Chondrocyte (in vitro differentiated cells): ENCODE measurements at regions not wholly inside any gene's neighbourhood (a gene's known extent, or its start where the extent isn't known, plus 50 kb on each side); places are given as distances from the start of the nearest gene placed in this dataset.

Source experiments
- DNase-seq: peaks from one replicate; pipeline ENCODE4 v3.0.0; 2021; ENCODE audit warnings: mixed read lengths, low spot score
- H3K27ac Mint-ChIP-seq: one replicate; pipeline ENCODE4 v1.8.0; 2021; ENCODE audit warnings: mild to moderate bottlenecking, moderate library complexity, mixed read lengths; ENCODE audit not compliant: unreplicated experiment
- H3K27me3 Mint-ChIP-seq: 2 replicates; pipeline ENCODE4 v1.8.0; 2021; ENCODE audit warnings: low read depth, mixed read lengths
- H3K36me3 Mint-ChIP-seq: 2 replicates; pipeline ENCODE4 v1.8.0; 2021; ENCODE audit warnings: low read depth, mixed read lengths
- H3K4me1 Mint-ChIP-seq: 2 replicates; pipeline ENCODE4 v1.8.0; 2021; ENCODE audit warnings: low read depth, mild to moderate bottlenecking, mixed read lengths
- H3K4me3 Mint-ChIP-seq: one replicate; pipeline ENCODE4 v1.8.0; 2021; ENCODE audit warnings: mild to moderate bottlenecking, moderate library complexity, mixed read lengths; ENCODE audit not compliant: unreplicated experiment
- H3K9me3 Mint-ChIP-seq: 2 replicates; pipeline ENCODE4 v1.8.0; 2021; ENCODE audit warnings: low read depth, mixed read lengths
- CTCF ChIP-seq: fragments of 200-600 bp; sonication (generic); IDR thresholded peaks from 2 replicates; pipeline ENCODE4 v1.5.0; 2021; ENCODE audit warnings: antibody characterized with exemption, mild to moderate bottlenecking, moderate library complexity

GRCh38 chr4:43339435-43339834, 446.9 kb downstream of the GRXCR1 start:
- H3K27ac Mint-ChIP-seq = no peak overlapping the region
- DNase-seq = no peak
- no peaks in the 10 kb centered on the region for H3K9me3 Mint-ChIP-seq
- H3K27me3 Mint-ChIP-seq = no peaks in the 10 kb centered on the region
- H3K36me3 Mint-ChIP-seq = no peaks in the 10 kb centered on the region
- no peaks in the 10 kb centered on the region for H3K4me1 Mint-ChIP-seq
- no peak for TF ChIP-seq CTCF
- H3K4me3 Mint-ChIP-seq = no peak overlapping the region

- Mint-ChIP-seq H3K9me3 (no peaks in the 10 kb centered on the region), H3K27ac (no peak overlapping the region), H3K27me3 (no peaks in the 10 kb centered on the region), H3K36me3 (no peaks in the 10 kb centered on the region), H3K4me1 (no peaks in the 10 kb centered on the region), H3K4me3 (no peak overlapping the region)
- TF ChIP-seq CTCF = no peak
- no peak for DNase-seq
Observed at GRCh38 chr4:43341741-43342140, 449.2 kb downstream of the GRXCR1 start.

- Mint-ChIP-seq H3K9me3 (no peaks in the 10 kb centered on the region), H3K4me1 (no peaks in the 10 kb centered on the region), H3K27ac (no peak overlapping the region), H3K27me3 (peaks cover 2% of the 10 kb centered on the region), H3K4me3 (no peak overlapping the region), H3K36me3 (no peaks in the 10 kb centered on the region)
- TF ChIP-seq CTCF = no peak
- DNase-seq = no peak
Observed at GRCh38 chr4:43343298-43343697, 450.8 kb downstream of the GRXCR1 start.

DNA sequence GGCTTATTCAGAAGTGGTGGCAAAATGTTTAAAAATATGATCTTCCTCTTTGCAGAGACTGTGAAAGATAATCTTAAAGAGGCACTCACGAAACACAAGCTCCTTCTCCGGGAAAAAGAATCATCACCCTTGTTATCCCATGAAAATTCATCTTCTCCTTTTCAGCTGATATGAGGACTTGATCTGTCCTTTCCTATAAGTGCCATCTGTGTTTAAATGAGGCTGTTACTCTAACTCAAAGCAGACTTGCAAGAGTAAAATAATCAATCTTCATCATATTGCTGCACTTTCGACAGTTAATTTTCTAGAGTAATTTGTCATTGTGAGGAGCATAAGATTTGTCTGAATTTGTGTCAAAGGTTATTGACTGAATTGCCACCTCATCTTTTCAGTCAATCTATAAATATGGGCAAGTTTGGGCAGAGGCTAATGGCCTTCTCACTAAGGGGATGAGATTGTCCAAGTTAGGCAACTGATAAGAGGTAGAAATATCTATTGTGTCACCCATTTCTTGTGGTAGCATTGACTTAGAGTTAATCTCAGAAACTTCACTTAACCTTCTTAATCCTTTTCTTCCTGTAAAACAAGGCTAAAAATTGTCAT, 452.9 kb downstream of the GRXCR1 start:
- H3K27me3 Mint-ChIP-seq = peaks cover 2% of the 10 kb centered on the region
- no peak for DNase-seq
- no peaks in the 10 kb centered on the region for H3K36me3 Mint-ChIP-seq
- H3K27ac Mint-ChIP-seq = no peak overlapping the region
- H3K4me1 Mint-ChIP-seq = no peaks in the 10 kb centered on the region
- H3K4me3 Mint-ChIP-seq = no peak overlapping the region
- TF ChIP-seq CTCF = no peak
- H3K9me3 Mint-ChIP-seq = no peaks in the 10 kb centered on the region

DNA sequence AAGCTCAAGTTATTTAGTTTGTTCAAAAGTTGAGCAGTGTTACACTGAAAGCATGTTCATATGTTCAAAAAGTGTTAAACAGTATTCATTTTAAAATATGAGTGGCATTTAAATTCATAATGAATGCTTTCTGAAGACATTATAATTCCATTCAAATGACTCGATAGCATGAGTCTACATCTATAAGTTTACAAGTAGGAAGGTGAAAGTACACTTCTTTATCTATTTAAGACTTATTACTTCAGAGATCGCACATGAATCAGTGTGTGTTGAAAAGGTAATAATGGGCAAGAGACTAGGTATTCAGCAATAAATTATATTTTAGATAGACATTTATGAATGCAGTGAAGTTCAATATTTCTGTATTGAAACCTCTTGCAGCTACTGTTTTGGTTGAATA, 456.1 kb downstream of the GRXCR1 start:
- H3K9me3 Mint-ChIP-seq = no peaks in the 10 kb centered on the region
- H3K4me3 Mint-ChIP-seq = no peak overlapping the region
- H3K36me3 Mint-ChIP-seq = no peaks in the 10 kb centered on the region
- H3K27ac Mint-ChIP-seq = no peak overlapping the region
- H3K27me3 Mint-ChIP-seq = peaks cover 2% of the 10 kb centered on the region
- H3K4me1 Mint-ChIP-seq = no peaks in the 10 kb centered on the region
- TF ChIP-seq CTCF = no peak
- DNase-seq = no peak
